SKM-1 treated with dmso at 0.1 percent for 144 hours (cell line): ENCODE measurements at regions not wholly inside any gene's neighbourhood (a gene's known extent, or its start where the extent isn't known, plus 50 kb on each side); places are given as distances from the start of the nearest gene placed in this dataset.

ENCODE experiments used
- DNase-seq: peaks from one replicate; lab custom pipeline; 2025; ENCODE audit not compliant: unreplicated experiment; lab: John Stamatoyannopoulos, UW

GRCh38 chr13:111924678-111925075 lies 142.3 kb upstream of the SOX1 start:
- DNase-seq: no peak

- DNase-seq: no peak
Measured at GRCh38 chr13:111925146-111925875, 141.6 kb upstream of the SOX1 start.

- DNase-seq: no peak
Measured at GRCh38 chr13:111926501-111927180, 140.3 kb upstream of the SOX1 start.

GRCh38 chr13:111927181-111927540 lies 139.8 kb upstream of the SOX1 start:
- no peak for DNase-seq

- no peak for DNase-seq
Measured at GRCh38 chr13:111929036-111929616, 137.8 kb upstream of the SOX1 start.

- no peak for DNase-seq
Measured at GRCh38 chr13:111936267-111936925, 130.6 kb upstream of the SOX1 start.

- DNase-seq: no peak
Measured at GRCh38 chr13:111937777-111938311, 129.1 kb upstream of the SOX1 start.

- DNase-seq: no peak
Measured at GRCh38 chr13:111938741-111939665, 127.9 kb upstream of the SOX1 start.

- DNase-seq: no peak
Measured at GRCh38 chr13:111939666-111940278, 127.2 kb upstream of the SOX1 start.

- DNase-seq: no peak
Measured at GRCh38 chr13:111940892-111941291, 126.1 kb upstream of the SOX1 start.

- no peak for DNase-seq
Measured at GRCh38 chr13:111941845-111942447, 125.0 kb upstream of the SOX1 start.

GRCh38 chr13:111943229-111943795 lies 123.6 kb upstream of the SOX1 start:
- no peak for DNase-seq

- DNase-seq: no peak
Measured at GRCh38 chr13:111944171-111944583, 122.8 kb upstream of the SOX1 start.

- no peak for DNase-seq
Measured at GRCh38 chr13:111945086-111945485, 121.9 kb upstream of the SOX1 start.

GRCh38 chr13:111946214-111946613 lies 120.7 kb upstream of the SOX1 start:
- no peak for DNase-seq

- DNase-seq: no peak
Measured at GRCh38 chr13:111947026-111947810, 119.7 kb upstream of the SOX1 start.

GRCh38 chr13:111947876-111948275 lies 119.1 kb upstream of the SOX1 start:
- no peak for DNase-seq

- DNase-seq: no peak
Measured at GRCh38 chr13:111948281-111948680, 118.7 kb upstream of the SOX1 start.

- no peak for DNase-seq
Measured at GRCh38 chr13:111948811-111949210, 118.1 kb upstream of the SOX1 start.
